Spleen (tissue), 7 donors: ENCODE measurements at regions not wholly inside any gene's neighbourhood (a gene's known extent, or its start where the extent isn't known, plus 50 kb on each side); places are given as distances from the start of the nearest gene placed in this dataset.
"Not testable (repeated sequence)": the region's sequence is repeated elsewhere in the genome, so short reads cannot be mapped to it uniquely, and the experiment has no call there.

Experiments used
- CTCF ChIP-seq, 11 experiments: fragments of 200-600 bp in 7 of 11; fragments of 450-650 bp in 4 of 11; sonication (generic) in 4 of 11; IDR thresholded peaks in 8 of 11; conservative IDR thresholded peaks in 3 of 11; 1 replicate in 7 of 11; 2 replicates in 4 of 11; pipeline versions ENCODE4 v1.4.0 to v1.8.0; 2016 to 2021; ENCODE audit warnings: antibody characterized with exemption in 11 of 11, inconsistent platforms in 4 of 11, mild to moderate bottlenecking in 1 of 11
- POLR2A ChIP-seq, 3 donors: fragments of 450-650 bp; IDR thresholded peaks; one replicate each; pipeline ENCODE4 v1.5.1; 2017; ENCODE audit warnings: antibody characterized with exemption in 3 of 3, mild to moderate bottlenecking in 1 of 3
- POLR2AphosphoS5 ChIP-seq, 3 donors: sonication (generic); formaldehyde crosslinking; IDR thresholded peaks; one replicate each; pipeline ENCODE4 v1.5.1; 2017; ENCODE audit warnings: antibody characterized with exemption in 3 of 3
- donor health status: DM: no; HTN: no; CAD: no; lungs with moderate emphysema.
- donor health status: DM: no; HTN: no; CAD: no.
- donor health status: DM: no; HTN: no; CAD: no.

DNA sequence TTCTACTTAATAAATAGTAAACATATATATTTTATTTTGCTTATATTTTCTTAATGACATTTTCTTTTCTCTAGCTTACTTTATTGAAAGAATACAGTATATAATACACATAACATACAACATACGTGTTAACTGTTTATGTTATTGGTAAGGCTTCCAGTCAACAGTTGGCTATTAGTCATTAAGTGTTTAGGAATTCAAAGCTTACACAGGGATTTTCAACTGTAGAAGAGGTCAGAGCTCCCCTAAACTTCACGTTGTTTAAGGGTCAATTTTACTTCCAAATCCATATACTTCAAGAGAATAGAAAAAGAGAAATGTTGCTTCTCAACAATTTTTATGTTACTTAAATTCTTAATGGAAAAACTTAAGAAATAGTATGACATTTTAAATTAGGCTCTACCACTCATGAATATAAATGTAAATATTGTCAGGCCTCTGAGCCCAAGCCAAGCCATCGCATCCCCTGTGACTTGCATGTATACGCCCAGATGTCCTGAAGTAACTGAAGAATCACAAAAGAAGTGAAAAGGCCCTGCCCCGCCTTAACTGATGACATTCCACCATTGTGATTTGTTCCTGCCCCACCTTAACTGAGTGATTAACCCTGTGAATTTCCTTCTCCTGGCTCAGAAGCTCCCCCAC is 456.5 kb upstream of the NETO1 start:
- TF ChIP-seq CTCF (IDR thresholded peaks at IDR 0.05 in 8 of 11, conservative IDR thresholded peaks at IDR 0.05 in 3 of 11); POLR2A (IDR thresholded peaks at IDR 0.05); POLR2AphosphoS5 (IDR thresholded peaks at IDR 0.05): not testable (repeated sequence)
